NOMO-1 treated with DMSO at 0.1 percent for 48 hours (cell line): ENCODE measurements at regions not wholly inside any gene's neighbourhood (a gene's known extent, or its start where the extent isn't known, plus 50 kb on each side); places are given as distances from the start of the nearest gene placed in this dataset.

Experiments used
- DNase-seq: peaks from one replicate; lab custom pipeline; 2025; ENCODE audit not compliant: unreplicated experiment; lab: John Stamatoyannopoulos, UW

GRCh38 chr7:46695051-46695708, 774.1 kb upstream of the IGFBP3 start:
- DNase-seq, result no peak

GRCh38 chr7:46694058-46694457, 773.0 kb upstream of the IGFBP3 start:
- DNase-seq, result no peak

- no peak for DNase-seq
These were observed 766.1 kb upstream of the IGFBP3 start for GRCh38 chr7:46687203-46687602.

GRCh38 chr7:46685051-46685450, 764.0 kb upstream of the IGFBP3 start:
- DNase-seq, result no peak

- no peak for DNase-seq
These were observed 762.0 kb upstream of the IGFBP3 start for GRCh38 chr7:46682836-46683624.

GRCh38 chr7:46681865-46682503, 760.9 kb upstream of the IGFBP3 start:
- no peak for DNase-seq

- no peak for DNase-seq
These were observed 759.1 kb upstream of the IGFBP3 start for GRCh38 chr7:46680147-46680546.

GRCh38 chr7:46679671-46680070, 758.6 kb upstream of the IGFBP3 start:
- DNase-seq, result no peak

GRCh38 chr7:46678421-46678820, 757.3 kb upstream of the IGFBP3 start:
- DNase-seq, result no peak

- no peak for DNase-seq
These were observed 754.4 kb upstream of the IGFBP3 start for GRCh38 chr7:46675456-46675855.

- no peak for DNase-seq
These were observed 751.8 kb upstream of the IGFBP3 start for GRCh38 chr7:46672861-46673260.

- no peak for DNase-seq
These were observed 750.2 kb upstream of the IGFBP3 start for GRCh38 chr7:46671108-46671769.

- no peak for DNase-seq
These were observed 748.0 kb upstream of the IGFBP3 start for GRCh38 chr7:46669028-46669427.

GRCh38 chr7:46664453-46664852, 743.4 kb upstream of the IGFBP3 start:
- no peak for DNase-seq

- DNase-seq, result no peak
These were observed 742.0 kb upstream of the IGFBP3 start for GRCh38 chr7:46663025-46663424.

- DNase-seq, result no peak
These were observed 740.4 kb upstream of the IGFBP3 start for GRCh38 chr7:46661431-46661830.

GRCh38 chr7:46660402-46660980, 739.4 kb upstream of the IGFBP3 start:
- no peak for DNase-seq

- no peak for DNase-seq
These were observed 737.2 kb upstream of the IGFBP3 start for GRCh38 chr7:46658281-46658680.

- DNase-seq, result no peak
These were observed 733.7 kb upstream of the IGFBP3 start for GRCh38 chr7:46654546-46655443.

GRCh38 chr7:46653848-46654247, 732.8 kb upstream of the IGFBP3 start:
- DNase-seq, result peak; percentile 37
